GM21447 (cell line): ENCODE measurements at regions not wholly inside any gene's neighbourhood (a gene's known extent, or its start where the extent isn't known, plus 50 kb on each side); places are given as distances from the start of the nearest gene placed in this dataset.

Source experiments
- ATAC-seq: cut with Tn5 transposase; IDR thresholded peaks from one replicate; pipeline ENCODE4 v1.9.1; 2021; ENCODE audit not compliant: unreplicated experiment

DNA sequence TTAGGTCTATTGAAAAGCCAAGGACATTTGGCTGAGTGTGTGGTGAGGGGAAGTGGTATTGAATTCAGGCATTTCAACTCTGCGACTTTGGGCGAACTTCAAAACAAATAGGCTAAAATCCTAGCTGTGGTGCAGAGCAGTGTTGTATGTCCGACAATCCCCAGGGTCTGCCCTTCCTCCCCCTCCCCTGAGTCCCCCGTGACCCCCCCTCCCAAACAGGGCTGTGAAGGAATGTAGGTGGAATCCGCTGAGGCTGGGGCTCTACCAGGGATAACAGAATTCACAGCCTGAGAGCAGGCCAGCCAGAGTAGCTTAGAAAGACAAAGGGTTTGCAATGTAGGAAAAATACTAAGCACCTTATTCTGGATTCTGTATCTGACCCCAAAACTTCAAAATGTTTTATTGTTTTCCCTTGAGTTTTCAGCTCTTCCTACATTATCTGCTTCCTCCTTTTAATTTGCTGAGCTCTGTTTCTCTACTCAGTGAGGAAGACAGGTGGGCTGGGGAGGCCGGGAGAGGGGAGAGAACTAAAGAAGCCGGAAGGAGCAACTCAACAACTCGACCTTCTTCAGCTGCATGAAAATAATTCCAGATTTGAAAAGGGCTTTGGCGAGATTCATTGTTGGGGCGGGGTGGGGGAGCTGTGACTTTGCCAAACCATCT, 315.2 kb downstream of the BLID start:
- no peak for ATAC-seq

DNA sequence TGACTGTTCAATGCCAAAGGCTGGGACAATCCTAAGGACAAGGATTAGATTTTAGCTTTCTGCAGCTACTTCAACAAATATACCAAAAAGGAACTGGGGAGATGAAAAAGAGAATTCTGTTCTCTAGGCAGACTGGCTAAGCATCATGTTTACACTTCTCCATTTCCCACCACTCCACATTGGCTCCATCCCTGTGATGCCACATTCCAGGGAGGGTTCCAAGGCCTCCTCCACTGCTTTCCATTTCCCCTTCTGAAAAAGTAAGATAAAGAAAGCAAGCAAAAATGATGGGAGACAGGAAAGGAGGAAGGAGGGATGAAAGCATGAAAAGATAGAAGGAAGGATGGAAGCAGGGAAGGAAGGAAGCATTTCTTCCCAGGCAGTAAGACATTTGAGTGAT, 315.8 kb downstream of the BLID start:
- ATAC-seq = no peak

DNA sequence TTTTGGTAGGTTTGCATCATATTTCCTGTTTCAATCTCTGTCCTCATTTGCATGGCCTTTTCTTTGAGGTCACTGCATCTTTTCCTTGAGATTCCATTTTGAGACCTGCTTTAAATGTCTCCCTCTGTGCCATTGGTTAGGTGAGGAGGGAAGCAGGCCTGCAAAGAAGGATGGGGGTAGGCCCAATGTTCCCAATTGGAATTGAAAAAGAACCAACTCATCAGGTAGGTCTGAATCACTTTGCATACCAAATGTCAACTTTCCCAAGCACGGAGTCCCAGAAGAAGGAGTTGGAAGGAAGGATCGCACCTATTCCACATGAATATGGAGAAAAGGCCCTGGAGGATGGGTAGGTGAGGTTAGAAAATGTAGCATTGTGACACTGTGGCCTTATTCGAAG, 318.5 kb downstream of the BLID start:
- no peak for ATAC-seq

DNA sequence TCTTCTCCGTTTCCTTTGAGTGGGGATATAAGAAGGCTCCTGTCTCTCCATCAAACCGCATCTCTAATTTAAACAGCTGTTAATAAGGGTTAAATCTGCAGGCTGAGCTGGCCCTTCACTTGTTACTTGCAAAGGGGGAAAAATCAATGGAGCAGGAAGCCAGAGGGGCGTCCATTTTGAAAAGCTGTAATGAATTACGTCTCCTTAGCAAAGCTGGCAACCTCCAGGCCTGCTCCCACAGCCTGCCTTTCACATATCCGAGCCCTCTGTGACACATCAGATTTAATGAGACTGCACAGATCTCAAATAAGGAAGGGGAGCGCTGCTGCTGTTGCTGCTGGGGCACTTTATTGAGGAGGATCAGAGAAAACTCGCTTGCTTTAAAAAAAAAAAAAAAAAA, 320.8 kb downstream of the BLID start:
- ATAC-seq = no peak

DNA sequence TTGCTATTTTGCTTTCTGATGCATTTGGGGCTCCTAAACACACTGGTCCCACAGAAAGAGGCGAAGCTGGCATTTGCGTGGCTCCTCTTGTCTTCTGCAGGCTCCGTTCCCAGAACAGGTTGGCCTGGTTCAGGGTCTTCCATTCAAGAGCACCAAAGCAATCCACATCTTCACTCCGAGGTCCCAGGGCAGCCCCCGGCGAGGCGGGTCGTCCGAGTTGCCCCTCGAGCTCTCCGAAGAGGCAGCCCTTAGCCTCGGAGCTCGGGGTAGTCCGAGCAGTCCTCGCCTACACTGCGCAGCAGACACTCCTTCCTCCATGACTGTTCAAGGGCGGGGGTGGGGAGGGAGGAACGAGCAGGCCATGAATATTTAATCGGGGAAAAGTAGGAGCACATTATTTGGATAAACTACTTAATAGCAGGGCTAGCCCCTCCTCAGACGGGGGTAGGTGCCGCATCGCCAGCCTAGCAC, 321.3 kb downstream of the BLID start:
- no peak for ATAC-seq

DNA sequence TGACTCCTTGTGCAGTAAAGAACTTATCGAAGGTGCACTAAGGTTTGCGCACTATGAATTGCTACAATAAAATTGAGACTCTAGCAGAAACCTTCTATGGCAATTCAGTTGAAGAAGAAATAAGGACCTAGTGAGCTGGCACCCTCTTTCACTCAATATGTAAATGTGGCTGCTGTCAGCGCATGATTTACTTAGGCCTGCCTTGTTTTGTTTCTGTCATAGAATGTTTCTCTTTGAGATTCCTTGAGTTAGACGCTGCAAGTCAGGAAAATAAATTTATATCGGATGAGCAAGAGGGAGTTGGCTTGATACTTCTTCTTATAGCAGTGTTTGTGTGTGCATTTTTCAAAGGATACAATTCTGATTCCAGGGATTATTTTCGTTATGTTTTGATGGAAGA, 322.1 kb downstream of the BLID start:
- no peak for ATAC-seq

DNA sequence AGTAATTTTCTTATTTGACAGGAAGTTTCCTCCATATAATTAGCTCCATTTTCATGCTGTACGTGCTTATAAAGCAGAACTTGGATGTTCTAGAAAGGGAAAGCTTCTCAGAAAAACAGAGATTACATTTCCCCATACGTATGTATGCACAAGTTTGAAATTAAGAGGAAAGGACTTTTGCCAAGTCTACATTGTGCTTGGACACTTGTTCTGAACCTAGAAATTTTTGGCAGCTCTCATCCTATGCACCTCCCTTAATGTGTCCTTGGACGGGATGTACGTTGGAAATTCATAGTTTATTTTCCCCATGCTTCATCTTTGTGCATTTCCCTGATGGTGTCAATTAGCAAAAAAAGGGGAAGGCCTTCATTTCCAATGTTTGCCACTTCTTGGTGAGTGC, 322.7 kb downstream of the BLID start:
- no peak for ATAC-seq

DNA sequence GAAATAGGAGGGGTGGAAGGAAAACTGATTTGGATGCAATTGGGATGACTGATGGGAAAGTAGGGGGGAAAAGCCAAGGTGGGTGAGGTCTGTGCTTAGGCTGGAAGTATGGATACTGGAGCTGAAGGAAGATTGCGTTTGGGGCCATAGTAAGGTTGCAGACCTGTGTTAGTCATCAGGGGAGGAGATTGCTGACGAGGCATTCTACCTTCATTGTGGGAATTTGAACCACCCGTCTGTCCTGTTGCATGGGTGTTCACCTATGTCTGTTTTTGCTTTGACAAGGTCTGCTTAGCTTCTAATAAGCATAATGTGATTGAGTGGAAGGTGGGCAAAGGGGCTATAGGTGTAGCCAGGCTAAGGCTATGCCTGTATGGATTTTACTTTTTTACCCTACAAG, 323.8 kb downstream of the BLID start:
- no peak for ATAC-seq

DNA sequence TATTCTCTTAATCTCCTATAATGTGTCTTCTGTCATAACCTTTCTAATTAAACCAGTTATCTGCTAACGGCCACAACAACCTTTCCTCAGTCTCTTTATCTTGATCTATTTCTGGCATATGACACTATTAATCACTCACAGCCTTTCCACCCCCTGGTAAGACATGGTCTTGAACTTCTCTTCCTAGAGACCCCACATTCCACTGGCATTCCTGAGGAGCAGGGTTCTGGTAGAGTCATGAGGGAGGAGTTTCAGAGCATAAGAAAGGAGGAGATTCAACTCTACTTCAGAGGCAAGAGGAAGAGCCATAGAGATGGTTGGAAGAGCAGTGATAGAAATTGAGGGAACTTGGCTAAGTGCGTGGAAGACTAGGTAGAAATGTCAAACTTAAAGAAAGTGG, 325.6 kb downstream of the BLID start:
- no peak for ATAC-seq

DNA sequence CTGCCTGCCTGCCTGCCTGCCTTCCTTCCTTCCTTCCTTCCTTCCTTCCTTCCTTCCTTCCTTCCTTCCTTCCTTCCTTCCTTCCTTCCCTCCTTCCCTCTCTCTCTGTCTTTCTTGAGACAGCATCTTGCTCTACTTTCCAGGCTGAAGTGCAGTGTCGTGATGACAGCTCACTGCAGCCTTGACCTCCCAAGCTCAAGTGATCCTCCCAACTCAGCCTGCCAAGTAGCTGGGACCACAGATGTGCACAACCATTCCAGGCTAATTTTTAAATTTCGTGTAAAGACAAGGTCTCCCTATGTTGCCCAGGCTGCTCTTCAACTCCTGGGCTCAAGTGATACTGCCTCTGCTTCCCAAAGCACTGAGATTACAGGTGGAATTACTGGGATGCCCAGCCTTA, 328.2 kb upstream of the SORL1-AS1 start:
- ATAC-seq = no peak

DNA sequence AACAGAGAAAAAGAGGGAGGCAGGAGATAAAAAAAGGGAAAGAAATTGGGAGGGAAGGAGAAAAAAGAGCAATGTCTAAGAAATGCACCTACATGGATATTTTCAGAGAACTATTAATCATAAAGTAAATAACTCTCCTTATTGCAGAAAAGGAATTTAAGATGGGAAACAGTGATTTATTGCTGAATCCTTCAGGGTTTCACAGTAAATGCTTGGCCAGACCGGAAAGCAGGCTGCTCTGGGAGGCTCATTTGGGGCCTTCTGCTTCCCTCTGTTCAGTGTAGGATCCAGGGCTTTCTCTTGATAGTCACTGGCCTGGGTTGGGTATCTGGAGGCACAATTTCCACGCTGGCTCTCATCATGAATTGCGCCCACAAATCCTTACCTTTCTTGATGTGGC, 324.3 kb upstream of the SORL1-AS1 start:
- ATAC-seq = no peak

DNA sequence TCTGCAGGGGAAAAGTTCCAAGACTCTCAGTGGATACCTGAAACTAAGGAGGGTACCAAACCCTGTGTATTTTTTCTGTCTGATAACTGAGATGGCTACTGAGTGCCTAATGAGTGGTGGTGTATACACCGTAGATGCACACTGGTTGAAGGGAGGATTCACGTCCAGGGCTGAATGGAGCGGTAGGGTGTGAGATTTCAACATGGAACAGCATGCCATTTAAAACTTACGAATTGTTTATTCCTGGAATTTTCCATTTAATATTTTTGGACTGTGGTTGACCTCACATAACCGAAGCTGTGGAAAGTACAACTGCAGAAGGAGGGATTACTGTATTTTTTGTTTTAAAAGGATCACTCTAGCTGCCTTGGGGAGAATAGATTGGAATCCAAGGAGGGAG, 322.5 kb upstream of the SORL1-AS1 start:
- no peak for ATAC-seq

DNA sequence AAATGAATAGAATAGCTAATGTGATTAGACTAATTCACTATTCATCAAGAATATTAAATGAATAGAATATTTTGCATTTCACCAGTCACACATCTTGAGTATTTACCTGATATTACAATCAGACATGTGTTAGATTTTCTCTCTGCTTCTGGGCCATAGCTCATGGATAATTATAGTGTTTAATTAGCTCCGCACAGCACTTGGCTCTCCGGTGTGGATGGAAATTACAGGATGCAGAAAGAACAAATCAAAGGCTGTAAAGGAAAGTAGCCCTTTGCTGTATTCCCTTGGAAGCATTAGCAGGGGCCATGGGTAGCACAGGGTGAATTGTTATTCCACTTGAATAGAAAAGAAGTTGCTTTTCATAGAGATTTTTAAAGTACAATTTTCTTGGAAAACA, 320.3 kb upstream of the SORL1-AS1 start:
- ATAC-seq = no peak

DNA sequence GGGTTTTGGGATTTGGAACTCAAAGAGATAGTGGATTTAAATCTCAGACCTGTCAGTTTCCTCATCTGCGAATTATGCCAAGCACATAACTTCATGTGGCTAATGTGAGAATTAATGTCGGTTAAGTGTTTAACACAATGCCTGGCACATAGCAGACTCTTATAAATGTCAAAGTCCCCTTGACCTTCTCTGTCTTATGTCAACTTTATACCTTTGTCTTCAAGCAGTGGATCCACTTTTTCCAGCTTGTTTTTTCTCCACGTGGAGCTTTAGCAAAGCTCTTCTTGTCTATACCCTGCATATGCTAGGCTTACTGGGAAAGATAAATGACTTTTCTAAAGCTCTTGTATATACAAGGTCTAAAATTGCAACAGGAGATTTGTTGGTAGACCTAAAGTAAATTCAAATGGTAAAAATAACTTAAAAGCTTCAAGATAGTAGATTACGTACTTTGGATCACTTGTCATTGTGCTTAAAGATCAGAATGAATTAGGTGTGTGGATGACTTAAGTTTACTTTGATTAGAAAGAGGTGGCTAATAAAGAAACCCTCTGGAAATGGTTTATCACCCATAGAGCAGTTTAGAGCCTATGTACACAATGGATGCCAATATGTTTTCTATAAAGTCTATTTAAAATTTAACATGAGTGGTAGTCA, 318.3 kb upstream of the SORL1-AS1 start:
- ATAC-seq = no peak

DNA sequence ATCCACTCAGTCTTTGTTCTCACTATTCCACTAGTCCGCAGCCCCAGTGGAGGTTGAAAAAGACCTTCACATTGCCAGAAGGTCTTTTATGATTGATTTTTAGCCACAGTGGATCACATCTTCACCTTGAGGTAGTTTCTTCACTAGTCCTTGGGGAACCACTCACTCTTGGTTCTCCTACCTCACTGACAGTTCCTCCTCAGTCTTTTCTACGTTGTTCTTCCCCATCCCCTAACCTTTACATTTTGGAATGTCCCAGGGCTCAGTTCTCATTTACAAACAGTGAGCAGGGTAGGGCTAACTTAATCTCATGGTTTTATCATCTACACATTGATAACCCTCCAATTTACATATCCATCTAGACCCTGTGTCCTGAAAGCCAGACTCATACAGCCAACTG, 316.4 kb upstream of the SORL1-AS1 start:
- no peak for ATAC-seq

DNA sequence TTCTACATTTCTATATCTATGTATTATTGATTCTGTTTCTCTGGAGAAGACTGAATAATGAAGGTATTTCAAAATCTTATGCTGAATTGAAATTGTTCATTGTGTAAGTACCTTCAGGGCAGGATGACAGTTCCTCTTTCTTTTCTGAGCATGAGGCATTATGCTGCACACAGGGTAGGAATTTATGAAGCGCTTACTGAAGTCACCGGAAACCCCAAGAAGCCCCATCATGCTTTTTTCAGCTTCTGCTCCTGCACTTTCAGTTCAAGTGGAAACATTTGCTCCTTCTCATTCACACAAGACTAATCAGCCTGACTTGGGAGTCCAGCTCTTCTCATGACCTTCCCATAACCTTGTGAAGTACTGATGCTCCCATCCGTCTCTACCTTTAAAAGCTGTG, 314.7 kb upstream of the SORL1-AS1 start:
- ATAC-seq = peak; percentile 79

DNA sequence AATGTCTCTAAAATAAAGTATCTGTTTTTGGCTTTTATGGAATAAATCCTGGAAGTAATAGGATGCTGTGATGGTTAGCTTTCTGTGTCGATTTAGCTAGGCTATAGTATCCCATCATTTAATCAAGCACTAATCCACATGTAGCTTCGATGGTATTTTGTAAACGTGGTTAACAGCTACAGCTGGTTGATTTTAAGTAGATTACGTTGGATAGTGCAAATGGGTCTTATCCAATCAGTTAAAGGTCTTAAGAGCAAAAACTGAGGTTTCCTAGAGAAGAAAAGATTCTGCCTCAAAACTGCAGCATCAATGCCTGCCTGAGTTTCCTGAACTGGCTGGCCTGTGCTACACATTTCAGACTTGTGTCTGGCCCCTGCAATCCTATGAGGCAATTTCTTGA, 314.2 kb upstream of the SORL1-AS1 start:
- peak; percentile 14 for ATAC-seq

DNA sequence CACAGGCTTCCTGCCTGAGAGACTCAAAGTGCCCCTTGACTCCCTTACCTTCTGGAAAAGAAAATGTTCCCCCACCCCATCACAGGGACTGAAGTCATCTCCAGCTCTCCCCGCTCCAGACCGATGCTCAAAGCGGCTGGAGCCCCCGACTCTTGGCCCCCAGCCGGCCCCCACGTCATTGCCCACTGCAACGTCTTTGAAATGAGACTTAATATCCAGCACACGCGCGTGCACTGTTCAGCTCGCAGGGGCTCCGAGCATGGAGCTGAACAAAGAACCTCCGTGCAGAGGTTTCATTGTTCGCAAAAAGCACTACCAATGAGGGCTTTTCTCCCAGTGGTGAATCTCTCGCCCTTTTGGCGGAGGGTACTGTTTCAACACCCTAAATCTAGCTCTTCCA, 313.4 kb upstream of the SORL1-AS1 start:
- ATAC-seq = no peak

DNA sequence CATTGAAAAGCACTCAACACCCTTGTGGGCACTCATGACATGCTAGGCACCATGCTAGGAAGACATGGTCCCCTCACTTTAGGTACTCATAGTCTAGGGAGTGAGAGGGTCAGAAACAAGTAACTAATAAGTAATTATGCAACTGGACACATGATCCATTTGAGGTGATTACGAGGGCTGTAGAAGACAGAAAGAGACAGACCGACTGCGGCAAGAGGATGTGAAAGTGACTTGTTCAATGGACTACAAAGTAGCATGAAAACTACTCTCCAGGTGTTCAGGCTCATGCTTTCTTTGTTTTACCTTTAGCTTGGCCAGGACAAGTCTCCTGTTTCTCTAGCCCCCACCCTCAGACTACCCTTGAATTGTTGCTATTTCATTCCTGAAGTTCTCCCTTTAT, 310.8 kb upstream of the SORL1-AS1 start:
- ATAC-seq = peak; percentile 71

DNA sequence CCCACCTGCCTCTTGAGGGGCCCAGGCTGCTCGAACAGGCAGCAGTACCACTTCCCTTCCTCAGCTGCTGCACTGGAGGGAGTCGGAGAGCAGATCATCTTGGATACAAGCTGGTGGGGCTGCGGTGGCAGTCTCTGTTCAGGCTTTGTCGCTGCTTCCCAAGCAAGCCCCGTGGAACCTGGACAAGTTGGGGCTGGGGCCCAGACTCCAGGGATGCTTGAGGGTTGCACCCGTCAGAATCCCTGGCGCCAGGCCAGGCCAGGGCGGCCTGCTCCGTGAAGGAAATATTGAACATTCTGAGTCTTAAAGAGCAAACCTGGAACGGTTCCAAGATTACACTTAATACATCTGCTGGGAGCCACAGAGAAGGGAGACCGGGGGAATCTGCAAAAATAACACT, 310.1 kb upstream of the SORL1-AS1 start:
- no peak for ATAC-seq

DNA sequence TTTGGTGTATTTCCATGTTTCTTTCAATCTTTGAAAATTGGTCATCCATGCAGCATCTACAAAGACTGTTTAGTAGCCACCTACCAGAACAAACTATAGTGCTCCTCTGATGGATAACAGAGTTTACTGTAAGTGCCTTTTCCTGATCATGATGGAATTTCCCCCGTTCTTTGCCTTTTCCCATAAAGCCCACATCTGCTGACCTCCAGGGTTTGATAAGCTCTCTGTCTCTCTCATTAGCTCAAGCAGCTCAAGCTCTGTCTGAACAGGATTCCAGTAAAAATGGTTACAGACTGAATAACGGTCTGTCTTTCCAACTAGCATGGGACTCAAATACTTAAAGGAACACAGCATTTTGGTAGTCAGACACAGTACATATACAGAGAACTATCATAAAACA, 308.4 kb upstream of the SORL1-AS1 start:
- no peak for ATAC-seq

DNA sequence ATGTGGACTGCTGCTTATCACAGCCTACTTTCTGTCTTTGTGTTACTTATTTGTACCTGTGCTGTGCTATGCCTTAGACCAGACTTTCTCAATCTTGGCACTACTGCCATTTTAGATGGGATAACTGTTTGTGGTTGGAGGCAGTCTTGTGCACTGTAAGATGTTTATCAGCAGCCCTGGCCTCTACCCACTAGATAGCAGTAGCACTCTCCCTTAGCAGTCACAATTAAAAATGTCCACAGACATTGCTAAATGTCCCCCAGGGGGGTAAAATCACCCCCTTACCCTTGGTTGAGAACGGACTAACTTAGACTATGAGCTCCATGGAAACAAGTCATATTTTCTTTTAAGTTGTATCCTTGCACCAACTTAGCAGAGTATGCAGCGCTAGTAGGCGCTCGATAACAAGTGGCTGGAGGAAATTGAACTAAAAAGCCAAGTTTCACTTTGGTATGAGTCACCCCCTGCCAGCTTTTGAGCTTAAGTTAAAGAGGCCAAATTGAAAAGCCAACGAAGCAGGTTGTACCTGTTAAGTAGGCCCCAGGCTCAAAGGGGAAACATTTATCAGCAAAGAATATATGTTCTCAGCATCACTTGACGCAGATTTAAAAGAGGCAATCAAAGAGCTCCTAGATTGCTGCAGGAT, 304.8 kb upstream of the SORL1-AS1 start:
- ATAC-seq = no peak

DNA sequence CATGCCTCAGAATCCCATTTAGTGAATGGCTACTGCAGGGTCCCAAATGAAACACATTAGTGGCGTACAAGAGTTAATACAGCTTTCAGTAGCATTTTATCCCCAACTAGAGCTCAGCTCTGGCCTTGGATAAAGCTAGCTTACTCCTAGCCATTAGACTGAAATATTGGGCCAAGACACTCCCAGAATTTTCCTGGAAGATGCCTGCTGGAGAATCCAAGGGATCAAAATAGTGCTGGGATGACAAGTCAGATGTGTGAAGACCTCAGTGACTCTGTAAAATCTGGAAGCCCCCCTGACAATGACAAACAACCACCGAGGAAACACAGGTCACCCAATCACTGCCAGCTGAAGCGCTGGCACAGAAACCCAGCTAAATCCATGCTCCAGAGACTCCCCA, 303.1 kb upstream of the SORL1-AS1 start:
- ATAC-seq = no peak
